ENCODE measurements at regions not wholly inside any gene's neighbourhood (a gene's known extent, or its start where the extent isn't known, plus 50 kb on each side); places are given as distances from the start of the nearest gene placed in this dataset.

DNA sequence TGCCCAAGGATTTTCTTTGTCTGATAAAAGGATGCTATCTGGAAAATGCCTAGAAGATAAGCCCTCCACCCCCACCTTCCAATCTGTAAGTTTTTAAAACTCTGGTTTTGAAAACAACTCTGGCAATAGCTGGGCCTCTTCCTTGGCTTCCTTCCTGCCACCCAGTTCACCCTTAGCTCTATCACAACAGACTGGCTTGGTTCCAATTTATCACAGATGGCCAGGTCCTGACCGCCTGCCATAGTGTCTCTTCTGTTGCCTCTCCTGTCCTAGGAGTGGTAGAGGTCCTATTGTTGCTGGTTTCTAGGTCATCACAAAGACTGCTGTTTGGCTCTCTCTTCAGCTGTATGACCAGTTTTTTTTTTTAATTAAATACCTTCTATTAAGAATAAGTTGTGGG, 1727.9 kb upstream of the SLC39A10 start:
- TF ChIP-seq POLR2AphosphoS5 (IDR thresholded peaks at IDR 0.05) (no peak), CTCF (IDR thresholded peaks at IDR 0.05) (no peak), POLR2A (IDR thresholded peaks at IDR 0.05) (no peak)

All from breast epithelium (tissue), 3 donors.